Activated CD4-positive, CD25-positive, alpha-beta regulatory T cell treated with anti-CD3 and anti-CD28 coated beads, Interleukin-2, amount 50 U/mL, for 24 hours (primary cell): ENCODE measurements at regions not wholly inside any gene's neighbourhood (a gene's known extent, or its start where the extent isn't known, plus 50 kb on each side); places are given as distances from the start of the nearest gene placed in this dataset.
"Not testable (repeated sequence)": the region's sequence is repeated elsewhere in the genome, so short reads cannot be mapped to it uniquely, and the experiment has no call there.

ENCODE experiments used
- ATAC-seq, 2 donors: fragments of 150-1000 bp; cut with Tn5 transposase; one replicate each; pipeline ENCODE4 v1.10.0; 2021; ENCODE audit warnings: mild to moderate bottlenecking in 1 of 2, moderate library complexity in 1 of 2

GRCh38 chr16:86219655-86220445 is 290.5 kb upstream of the FOXF1 start:
- ATAC-seq, result no peak

GRCh38 chr16:86220561-86220960 is 289.8 kb upstream of the FOXF1 start:
- no peak for ATAC-seq

GRCh38 chr16:86221085-86221484 is 289.2 kb upstream of the FOXF1 start:
- no peak for ATAC-seq

GRCh38 chr16:86222547-86222946 is 287.8 kb upstream of the FOXF1 start:
- ATAC-seq, result no peak

GRCh38 chr16:86222965-86223551 is 287.3 kb upstream of the FOXF1 start:
- no peak for ATAC-seq

GRCh38 chr16:86224126-86224525 is 286.2 kb upstream of the FOXF1 start:
- no peak for ATAC-seq

GRCh38 chr16:86224629-86225028 is 285.7 kb upstream of the FOXF1 start:
- ATAC-seq, result no peak

- no peak for ATAC-seq
These were observed 284.4 kb upstream of the FOXF1 start for GRCh38 chr16:86225905-86226371.

- ATAC-seq, result no peak
These were observed 283.3 kb upstream of the FOXF1 start for GRCh38 chr16:86227041-86227440.

GRCh38 chr16:86227801-86228200 is 282.5 kb upstream of the FOXF1 start:
- ATAC-seq, result no peak

- no peak for ATAC-seq
These were observed 281.6 kb upstream of the FOXF1 start for GRCh38 chr16:86228713-86229112.

GRCh38 chr16:86229283-86229682 is 281.0 kb upstream of the FOXF1 start:
- no peak for ATAC-seq

GRCh38 chr16:86229866-86230656 is 280.3 kb upstream of the FOXF1 start:
- no peak for ATAC-seq

GRCh38 chr16:86231321-86231995 is 278.9 kb upstream of the FOXF1 start:
- ATAC-seq, result no peak

- no peak for ATAC-seq
These were observed 278.4 kb upstream of the FOXF1 start for GRCh38 chr16:86231996-86232350.

- ATAC-seq, result no peak
These were observed 277.8 kb upstream of the FOXF1 start for GRCh38 chr16:86232496-86232895.

- not testable (repeated sequence) for ATAC-seq
These were observed 276.8 kb upstream of the FOXF1 start for GRCh38 chr16:86233506-86233905.

- no peak for ATAC-seq
These were observed 270.9 kb upstream of the FOXF1 start for GRCh38 chr16:86239381-86239780.

- ATAC-seq, result no peak
These were observed 269.5 kb upstream of the FOXF1 start for GRCh38 chr16:86240716-86241363.

- ATAC-seq, result no peak
These were observed 268.6 kb upstream of the FOXF1 start for GRCh38 chr16:86241681-86242080.

GRCh38 chr16:86242244-86243122 is 267.8 kb upstream of the FOXF1 start:
- ATAC-seq, result no peak

- ATAC-seq, result no peak
These were observed 267.2 kb upstream of the FOXF1 start for GRCh38 chr16:86243123-86243473.
